K562 (cell line): ENCODE measurements at regions not wholly inside any gene's neighbourhood (a gene's known extent, or its start where the extent isn't known, plus 50 kb on each side); places are given as distances from the start of the nearest gene placed in this dataset.

Experiments used
- ATAC-seq: fragments of 200-7000 bp; cut with Tn5 transposase; 3 replicates; pipeline ENCODE4 v1.9.1; 2020; ENCODE audit warnings: moderate library complexity
- BruUV-seq: library from RNA; stranded (reverse); fragments of 400-500 nt; replicated peaks from 2 replicates; lab custom pipeline; 2021; lab: Mats Ljungman, UMichigan
- CTCF ChIA-PET: fragments of 300-600 bp; formaldehyde crosslinking; extraction: SDS; loops from one replicate; lab custom pipeline; 2021; ENCODE audit warnings: low intra/inter-chr PET ratio; lab: Yijun Ruan, JAX
- POLR2A ChIA-PET: fragments of 300-600, 350-650 bp; sonication (Branson Sonifier 250); formaldehyde crosslinking; extraction: SDS; loops from one replicate; lab custom pipeline; 2021; ENCODE audit warnings: antibody characterized with exemption, inconsistent platforms; lab: Yijun Ruan, JAX
- DNase-seq, 4 experiments: peaks; one replicate each; pipeline versions ENCODE4 v3.0.0 to v3.0.0-alpha.2; 2011 to 2018; ENCODE audit warnings: low spot score in 3 of 4, mixed read lengths in 3 of 4; ENCODE audit errors: extremely low read depth in 1 of 4
- FAIRE-seq: peaks from 2 replicates; lab custom pipeline; 2011; peaks lifted over from hg19 to GRCh38; lab: Jason Lieb, UNC
- H2AFZ ChIP-seq: 2 replicates; pipeline ENCODE4 v1.6.0; 2011; ENCODE audit warnings: low read depth, low read length, control low read depth, inconsistent platforms
- H3K27ac ChIP-seq: fragments of 200-600 bp; 3 replicates; pipeline ENCODE4 v1.8.0; 2011; ENCODE audit warnings: low read depth, mild to moderate bottlenecking, control low read depth, inconsistent platforms, low read length, moderate library complexity, mixed read lengths; ENCODE audit errors: extremely low read depth
- H3K27me3 ChIP-seq, 2 experiments: fragments of 300-600 bp in 1 of 2; 2 replicates in 1 of 2; 3 replicates in 1 of 2; pipeline versions ENCODE4 v1.6.0 to v1.8.0; 2011; ENCODE audit warnings: inconsistent platforms in 2 of 2, low read length in 2 of 2, mild to moderate bottlenecking in 1 of 2, mixed read lengths in 1 of 2, moderate library complexity in 1 of 2; ENCODE audit not compliant: control insufficient read depth in 2 of 2, insufficient read depth in 2 of 2
- H3K36me3 ChIP-seq: fragments of 300-600 bp; 3 replicates; pipeline ENCODE4 v1.8.0; 2011; ENCODE audit warnings: mild to moderate bottlenecking, low read length, inconsistent platforms; ENCODE audit not compliant: control insufficient read depth, insufficient read depth
- H3K4me1 ChIP-seq, 2 experiments: fragments of 200-600 bp in 1 of 2; replicated peaks in 1 of 2; 2 replicates in 1 of 2; 3 replicates in 1 of 2; pipeline versions ENCODE4 v1.5.1 to v1.8.0; 2011; ENCODE audit warnings: inconsistent platforms in 2 of 2, low read length in 2 of 2, mild to moderate bottlenecking in 1 of 2, mixed read lengths in 1 of 2, moderate library complexity in 1 of 2; ENCODE audit not compliant: control insufficient read depth in 2 of 2, insufficient read depth in 2 of 2
- H3K4me2 ChIP-seq: 2 replicates; pipeline ENCODE4 v1.6.1; 2011; ENCODE audit warnings: low read length, control low read depth, inconsistent platforms, mixed read lengths; ENCODE audit not compliant: insufficient read depth
- H3K4me3 ChIP-seq: fragments of 200-600 bp; sonication (generic), shearing (Covaris generic); 2 replicates; pipeline ENCODE4 v1.5.1; 2016; ENCODE audit warnings: control low read depth, inconsistent platforms
- H3K79me2 ChIP-seq: fragments of 200-600 bp; 3 replicates; pipeline ENCODE4 v1.8.0; 2011; ENCODE audit warnings: low read length, inconsistent platforms; ENCODE audit not compliant: control insufficient read depth, insufficient read depth
- H3K9ac ChIP-seq, 2 experiments: 2 replicates each; pipeline versions ENCODE4 v1.6.0 to v1.6.1; 2011; ENCODE audit warnings: low read depth in 2 of 2, low read length in 2 of 2, control low read depth in 1 of 2, inconsistent platforms in 1 of 2, mild to moderate bottlenecking in 1 of 2, mixed read lengths in 1 of 2; ENCODE audit not compliant: insufficient read depth in 1 of 2
- H3K9me1 ChIP-seq: one replicate; pipeline ENCODE4 v1.6.0; 2011; ENCODE audit warnings: inconsistent platforms, mild to moderate bottlenecking, low read length, moderate library complexity; ENCODE audit not compliant: control insufficient read depth, insufficient read depth
- H3K9me3 ChIP-seq: replicated peaks from 2 replicates; pipeline ENCODE4 v1.5.1; 2011; ENCODE audit warnings: low read depth, low read length, inconsistent platforms; ENCODE audit not compliant: control insufficient read depth, insufficient read depth
- H4K20me1 ChIP-seq: replicated peaks from 2 replicates; pipeline ENCODE4 v1.6.1; 2011; ENCODE audit warnings: low read length, inconsistent platforms, mixed read lengths; ENCODE audit not compliant: control insufficient read depth, insufficient read depth
- CTCF ChIP-seq, 3 experiments: IDR thresholded peaks in 2 of 3; conservative IDR thresholded peaks in 1 of 3; 2 replicates each; pipeline ENCODE4 v1.5.1; 2011 to 2012; ENCODE audit warnings: low read length in 3 of 3, mild to moderate bottlenecking in 3 of 3, control low read depth in 2 of 3, improper control_type of control experiment in 1 of 3, inconsistent platforms in 1 of 3, low read depth in 1 of 3, mixed read lengths in 1 of 3, moderate library complexity in 1 of 3; ENCODE audit not compliant: insufficient read depth in 2 of 3
- CTCFL ChIP-seq: IDR thresholded peaks from 2 replicates; pipeline ENCODE4 v1.6.1; 2011; ENCODE audit warnings: borderline replicate concordance, low read depth, mild to moderate bottlenecking, moderate library complexity, low read length; ENCODE audit not compliant: insufficient read depth, poor library complexity, severe bottlenecking
- HDAC3 ChIP-seq: fragments of 450-650 bp; IDR thresholded peaks from 2 replicates; pipeline ENCODE4 v1.6.1; 2018; ENCODE audit warnings: borderline replicate concordance, mild to moderate bottlenecking, moderate library complexity; ENCODE audit not compliant: partially characterized antibody
- HNRNPUL1 ChIP-seq: fragments of 200-400 bp; formaldehyde crosslinking; IDR thresholded peaks from 2 replicates; pipeline ENCODE4 v1.6.1; 2017; ENCODE audit warnings: low read length
- MLX ChIP-seq, 2 experiments: fragments of 450-650 bp in 1 of 2; sonication (generic) in 1 of 2; formaldehyde crosslinking; conservative IDR thresholded peaks; 2 replicates each; pipeline versions ENCODE4 v1.4.0 to v1.8.1; 2020 to 2022; ENCODE audit warnings: mild to moderate bottlenecking in 1 of 2, missing genetic modification reagents in 1 of 2
- MYNN ChIP-seq, 2 experiments: sonication (generic); formaldehyde crosslinking in 1 of 2; IDR thresholded peaks; 2 replicates each; pipeline versions ENCODE4 v1.5.0 to v1.6.1; 2016 to 2020; ENCODE audit warnings: antibody characterized with exemption in 1 of 2, missing genetic modification reagents in 1 of 2
- NR4A1 ChIP-seq, 2 experiments: fragments of 250-450 bp in 1 of 2; fragments of 450-650 bp in 1 of 2; sonication (Bioruptor Pico) in 1 of 2; IDR thresholded peaks; 2 replicates each; pipeline versions ENCODE4 v1.4.0 to v1.6.1; 2016 to 2020; ENCODE audit warnings: mild to moderate bottlenecking in 2 of 2, missing compliant biosample characterization in 1 of 2, missing genetic modification characterization in 1 of 2, moderate library complexity in 1 of 2
- NRF1 ChIP-seq, 2 experiments: fragments of 450-650 bp; IDR thresholded peaks in 1 of 2; conservative IDR thresholded peaks in 1 of 2; 2 replicates each; pipeline ENCODE4 v1.6.1; 2014; ENCODE audit warnings: mild to moderate bottlenecking in 2 of 2
- POLR2A ChIP-seq: fragments of 450-650 bp; conservative IDR thresholded peaks from 2 replicates; pipeline ENCODE4 v1.6.1; 2016
- RAD21 ChIP-seq, 2 experiments: fragments of 250-450 bp in 1 of 2; fragments of 450-650 bp in 1 of 2; sonication (Bioruptor Pico) in 1 of 2; formaldehyde crosslinking in 1 of 2; IDR thresholded peaks in 1 of 2; conservative IDR thresholded peaks in 1 of 2; 2 replicates each; pipeline versions ENCODE4 v1.4.0 to v1.8.0; 2020 to 2022; ENCODE audit warnings: mild to moderate bottlenecking in 2 of 2, moderate library complexity in 1 of 2
- RB1 ChIP-seq: fragments of 450-650 bp; IDR thresholded peaks from 2 replicates; pipeline ENCODE4 v1.6.1; 2017; ENCODE audit warnings: low read depth, mild to moderate bottlenecking
- TGIF2 ChIP-seq: sonication (generic); formaldehyde crosslinking; IDR thresholded peaks from 2 replicates; pipeline ENCODE4 v1.8.1; 2022; ENCODE audit warnings: mild to moderate bottlenecking, missing genetic modification reagents, moderate library complexity
- XRCC4 ChIP-seq: IDR thresholded peaks from one replicate; pipeline ENCODE4 v1.6.1; 2011; ENCODE audit not compliant: insufficient read depth, insufficient read length; ENCODE audit errors: extremely low read depth
- ZC3H8 ChIP-seq: fragments of 450-650 bp; IDR thresholded peaks from 2 replicates; pipeline ENCODE4 v1.6.1; 2017
- ZNF583 ChIP-seq: fragments of 250-450 bp; sonication (Bioruptor Pico); IDR thresholded peaks from 2 replicates; pipeline ENCODE4 v1.4.0; 2020
- WGBS: fragments of 100-300 bp; shearing (Covaris generic); methylation state at CpG from one replicate; pipeline ENCODE4 v1.1.6; 2016; ENCODE audit warnings: low coverage, mixed read lengths; ENCODE audit not compliant: insufficient coverage; ENCODE audit errors: missing lambda C conversion rate; 5-methylcytosine and 5-hydroxymethylcytosine counted together
- in situ Hi-C: fragments of 300-500 bp; cut with MboI; formaldehyde crosslinking; loops from 4 replicates; pipeline ENCODE4 v1.15.0; 2018; ENCODE audit warnings: inconsistent platforms, mixed read lengths
- intact Hi-C: fragments of 100-400 bp; cut with micrococcal nuclease; formaldehyde crosslinking; loops from 2 replicates; pipeline ENCODE4 v1.14.2; 2022
- TF ChIP-seq, protein P1 (sequence below): fragments of 450-650 bp; formaldehyde crosslinking; conservative IDR thresholded peaks from 2 replicates; pipeline ENCODE4 v1.4.0; 2022; ENCODE audit warnings: mild to moderate bottlenecking, missing genetic modification characterization

DNA sequence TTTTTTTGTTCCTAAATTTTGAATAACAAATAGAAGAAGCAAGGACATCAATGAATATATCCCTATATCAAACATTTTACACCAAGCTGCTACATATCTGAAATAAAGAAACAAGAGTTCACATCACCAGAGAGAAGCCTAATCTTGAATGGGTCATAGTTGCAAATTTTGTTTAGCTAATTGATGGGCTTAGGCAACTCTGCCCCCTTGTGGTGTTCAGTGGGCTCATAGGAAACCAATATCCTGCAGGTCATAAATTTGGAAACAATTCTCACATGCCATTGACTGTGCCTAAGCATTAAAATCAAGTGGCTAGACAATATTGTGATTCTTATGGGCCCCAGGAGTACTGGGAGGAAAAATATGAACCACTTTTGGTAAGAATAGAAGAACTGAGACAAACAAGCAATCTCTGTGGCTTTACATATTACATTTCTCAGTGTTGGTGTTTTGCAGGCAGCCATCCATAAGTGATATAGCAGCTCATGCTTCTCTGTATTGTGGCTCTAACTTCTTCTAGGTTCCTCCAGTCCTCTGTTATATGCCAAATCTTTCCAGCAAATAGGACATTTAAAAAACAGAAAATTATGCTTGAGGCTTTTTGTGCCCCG is 1262.8 kb upstream of the PRMT6 start:
- DNase-seq (peak; percentile 11 to 37 (median 14)), FAIRE-seq (no peak), ATAC-seq (no peak)
- H4K20me1 ChIP-seq = no peaks in the 10 kb centered on the region
- BruUV-seq = no TSS peak
- H3K36me3 ChIP-seq = no peaks in the 10 kb centered on the region
- no peaks in the 10 kb centered on the region for H3K9me1 ChIP-seq
- in situ Hi-C loops = no loop called here
- WGBS = 10% methylated on average over 1 of the region's 1 CpG
- no peak overlapping the region for H3K4me3 ChIP-seq
- intact Hi-C loops = loop anchor here (5.0 kb wide), 1 partner anchor 1011 kb away; no protein-coding TSS in a partner anchor
- no peak overlapping the region for H3K9ac ChIP-seq
- H2AFZ ChIP-seq = no peak overlapping the region
- H3K27ac ChIP-seq = no peak overlapping the region
- CTCF ChIA-PET = no interaction called here
- H3K9me3 ChIP-seq = peaks cover 2% of the 10 kb centered on the region; the same call in 1 of the 2 replicates
- H3K79me2 ChIP-seq = no peaks in the 10 kb centered on the region
- H3K4me1 ChIP-seq = no peaks in the 10 kb centered on the region
- no peaks in the 10 kb centered on the region for H3K27me3 ChIP-seq
- H3K4me2 ChIP-seq = no peak overlapping the region
- POLR2A ChIA-PET = no interaction called here
- TF ChIP-seq MYNN (IDR thresholded peaks at IDR 0.05) (no peak), MYNN (CRISPR knock-in tag; IDR thresholded peaks at IDR 0.05) (no peak), TGIF2 (CRISPR knock-in tag) (no peak), CTCFL (peak; percentile 39), CTCF (IDR thresholded peaks at IDR 0.05 in 2 of 3, conservative IDR thresholded peaks at IDR 0.05 in 1 of 3; ENCODE audit: insufficient read depth in 2 of 3, low read depth in 1 of 3, low read length in 3 of 3) (peak; percentile 10 to 28 (median 25); a peak in 2 of 6 replicates), NR4A1 (CRISPR knock-in tag; IDR thresholded peaks at IDR 0.05) (no peak), NR4A1 (tag; IDR thresholded peaks at IDR 0.05) (no peak), RAD21 (CRISPR knock-in tag; conservative IDR thresholded peaks at IDR 0.05 in 1 of 2, IDR thresholded peaks at IDR 0.05 in 1 of 2) (peak in 1 of 2 experiments; percentile 49; a peak in 3 of 4 replicates), ZC3H8 (no peak), XRCC4 (no peak), MLX (CRISPR knock-in tag; conservative IDR thresholded peaks at IDR 0.05) (no peak), HDAC3 (no peak), HNRNPUL1 (no peak), ZNF583 (CRISPR knock-in tag) (no peak), NRF1 (conservative IDR thresholded peaks at IDR 0.05 in 1 of 2, IDR thresholded peaks at IDR 0.05 in 1 of 2) (no peak), RB1 (no peak), POLR2A (no peak)
- TF ChIP-seq, protein P1, sequence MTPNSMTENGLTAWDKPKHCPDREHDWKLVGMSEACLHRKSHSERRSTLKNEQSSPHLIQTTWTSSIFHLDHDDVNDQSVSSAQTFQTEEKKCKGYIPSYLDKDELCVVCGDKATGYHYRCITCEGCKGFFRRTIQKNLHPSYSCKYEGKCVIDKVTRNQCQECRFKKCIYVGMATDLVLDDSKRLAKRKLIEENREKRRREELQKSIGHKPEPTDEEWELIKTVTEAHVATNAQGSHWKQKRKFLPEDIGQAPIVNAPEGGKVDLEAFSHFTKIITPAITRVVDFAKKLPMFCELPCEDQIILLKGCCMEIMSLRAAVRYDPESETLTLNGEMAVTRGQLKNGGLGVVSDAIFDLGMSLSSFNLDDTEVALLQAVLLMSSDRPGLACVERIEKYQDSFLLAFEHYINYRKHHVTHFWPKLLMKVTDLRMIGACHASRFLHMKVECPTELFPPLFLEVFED = no peak
